ENCODE measurements at regions not wholly inside any gene's neighbourhood (a gene's known extent, or its start where the extent isn't known, plus 50 kb on each side); places are given as distances from the start of the nearest gene placed in this dataset.

- TF ChIP-seq CTCF (IDR thresholded peaks at IDR 0.05) (no peak), POLR2A (IDR thresholded peaks at IDR 0.05) (no peak)
Measured at GRCh38 chr5:124060413-124061067, 548.6 kb downstream of the CSNK1G3 start.

Measured in right lobe of liver (tissue), 4 donors.